ENCODE measurements at regions not wholly inside any gene's neighbourhood (a gene's known extent, or its start where the extent isn't known, plus 50 kb on each side); places are given as distances from the start of the nearest gene placed in this dataset.

DNA sequence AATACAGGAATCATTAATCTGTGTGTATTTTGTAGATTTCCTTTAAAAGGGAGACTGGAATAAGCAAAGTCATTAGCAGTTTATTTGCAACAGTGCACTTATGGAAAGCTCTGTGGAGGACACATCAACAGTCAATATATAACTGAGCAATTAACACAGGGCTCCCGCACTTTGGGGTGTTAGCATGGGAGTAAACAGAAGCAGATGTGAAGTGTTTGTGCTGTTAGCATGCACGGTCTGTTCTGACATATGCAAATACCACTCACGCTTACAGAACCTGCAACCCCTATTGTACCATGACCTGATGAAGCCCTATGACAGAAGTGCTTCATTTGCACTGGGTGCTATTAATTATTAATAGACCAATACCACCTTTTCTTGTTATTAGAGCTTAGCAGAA lies 118.9 kb downstream of the PPP1R3A start:
- TF ChIP-seq, protein P1, sequence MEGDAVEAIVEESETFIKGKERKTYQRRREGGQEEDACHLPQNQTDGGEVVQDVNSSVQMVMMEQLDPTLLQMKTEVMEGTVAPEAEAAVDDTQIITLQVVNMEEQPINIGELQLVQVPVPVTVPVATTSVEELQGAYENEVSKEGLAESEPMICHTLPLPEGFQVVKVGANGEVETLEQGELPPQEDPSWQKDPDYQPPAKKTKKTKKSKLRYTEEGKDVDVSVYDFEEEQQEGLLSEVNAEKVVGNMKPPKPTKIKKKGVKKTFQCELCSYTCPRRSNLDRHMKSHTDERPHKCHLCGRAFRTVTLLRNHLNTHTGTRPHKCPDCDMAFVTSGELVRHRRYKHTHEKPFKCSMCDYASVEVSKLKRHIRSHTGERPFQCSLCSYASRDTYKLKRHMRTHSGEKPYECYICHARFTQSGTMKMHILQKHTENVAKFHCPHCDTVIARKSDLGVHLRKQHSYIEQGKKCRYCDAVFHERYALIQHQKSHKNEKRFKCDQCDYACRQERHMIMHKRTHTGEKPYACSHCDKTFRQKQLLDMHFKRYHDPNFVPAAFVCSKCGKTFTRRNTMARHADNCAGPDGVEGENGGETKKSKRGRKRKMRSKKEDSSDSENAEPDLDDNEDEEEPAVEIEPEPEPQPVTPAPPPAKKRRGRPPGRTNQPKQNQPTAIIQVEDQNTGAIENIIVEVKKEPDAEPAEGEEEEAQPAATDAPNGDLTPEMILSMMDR (IDR thresholded peaks at IDR 0.05): no peak
- TF ChIP-seq EP300 (IDR thresholded peaks at IDR 0.05): no peak
